ENCODE measurements at regions not wholly inside any gene's neighbourhood (a gene's known extent, or its start where the extent isn't known, plus 50 kb on each side); places are given as distances from the start of the nearest gene placed in this dataset.
"Not testable (repeated sequence)": the region's sequence is repeated elsewhere in the genome, so short reads cannot be mapped to it uniquely, and the experiment has no call there.

- no peak for DNase-seq
Observed at GRCh38 chr6:117761610-117762009, 86.3 kb downstream of the NUS1 start.

GRCh38 chr6:117771403-117771802, 96.1 kb downstream of the NUS1 start:
- DNase-seq = no peak

- no peak for DNase-seq
Observed at GRCh38 chr6:117776441-117776840, 101.2 kb downstream of the NUS1 start.

GRCh38 chr6:117781550-117781949, 106.3 kb downstream of the NUS1 start:
- no peak for DNase-seq

- no peak for DNase-seq
Observed at GRCh38 chr6:117783279-117783678, 108.0 kb downstream of the NUS1 start.

- no peak for DNase-seq
Observed at GRCh38 chr6:117791012-117791411, 115.7 kb downstream of the NUS1 start.

- DNase-seq = no peak
Observed at GRCh38 chr6:117795234-117795633, 111.8 kb upstream of the SLC35F1 start.

- DNase-seq = not testable (repeated sequence)
Observed at GRCh38 chr6:117798819-117799218, 108.2 kb upstream of the SLC35F1 start.

- DNase-seq = no peak
Observed at GRCh38 chr6:117810269-117810668, 96.8 kb upstream of the SLC35F1 start.

- no peak for DNase-seq
Observed at GRCh38 chr6:117817499-117817898, 89.6 kb upstream of the SLC35F1 start.

- no peak for DNase-seq
Observed at GRCh38 chr6:117817992-117818391, 89.1 kb upstream of the SLC35F1 start.

GRCh38 chr6:117818449-117818848, 88.6 kb upstream of the SLC35F1 start:
- no peak for DNase-seq

- DNase-seq = no peak
Observed at GRCh38 chr6:117829594-117830319, 77.3 kb upstream of the SLC35F1 start.

- DNase-seq = no peak
Observed at GRCh38 chr6:117837261-117837660, 69.8 kb upstream of the SLC35F1 start.

- DNase-seq = peak; percentile 11
Observed at GRCh38 chr6:117840541-117840983, 66.5 kb upstream of the SLC35F1 start.

- no peak for DNase-seq
Observed at GRCh38 chr6:117847912-117848311, 59.2 kb upstream of the SLC35F1 start.

GRCh38 chr6:117849087-117849486, 58.0 kb upstream of the SLC35F1 start:
- no peak for DNase-seq
